GM12892 (cell line): ENCODE measurements at regions not wholly inside any gene's neighbourhood (a gene's known extent, or its start where the extent isn't known, plus 50 kb on each side); places are given as distances from the start of the nearest gene placed in this dataset.

Experiments used
- DNase-seq: peaks from one replicate; pipeline ENCODE4 v3.0.0; 2011; ENCODE audit not compliant: insufficient read length
- FAIRE-seq: peaks from 2 replicates; lab custom pipeline; 2011; peaks lifted over from hg19 to GRCh38; lab: Jason Lieb, UNC
- POLR2A ChIP-seq: IDR thresholded peaks from 2 replicates; pipeline ENCODE4 v1.6.1; 2011; ENCODE audit warnings: low read depth, low read length, control low read depth
- POLR2AphosphoS5 ChIP-seq: IDR thresholded peaks from 2 replicates; pipeline ENCODE4 v1.6.1; 2011; ENCODE audit warnings: low read depth, low read length, control low read depth
- TAF1 ChIP-seq: IDR thresholded peaks from 2 replicates; pipeline ENCODE4 v1.6.1; 2011; ENCODE audit warnings: low read depth, mild to moderate bottlenecking, control low read depth, low read length, borderline replicate concordance

DNA sequence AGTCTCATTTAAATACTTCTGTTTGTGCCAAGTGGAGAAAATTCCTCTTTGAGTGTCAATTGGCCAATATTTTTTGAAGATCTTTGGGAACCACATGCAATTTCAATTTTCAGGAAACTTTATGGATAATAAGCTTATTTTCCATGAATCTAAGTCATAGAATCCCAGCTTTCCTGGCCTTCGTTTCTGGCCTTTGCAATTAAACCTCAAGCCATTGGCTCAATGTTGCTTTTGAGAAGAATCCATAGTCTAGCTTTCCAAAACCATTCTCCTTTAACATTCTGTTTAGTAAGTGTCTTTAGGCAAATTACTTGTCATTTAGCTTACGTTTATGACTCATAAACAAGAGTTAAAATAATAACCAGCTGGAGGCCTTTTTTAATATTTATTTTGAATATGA lies 145.0 kb upstream of the FTMT start:
- FAIRE-seq: no peak

DNA sequence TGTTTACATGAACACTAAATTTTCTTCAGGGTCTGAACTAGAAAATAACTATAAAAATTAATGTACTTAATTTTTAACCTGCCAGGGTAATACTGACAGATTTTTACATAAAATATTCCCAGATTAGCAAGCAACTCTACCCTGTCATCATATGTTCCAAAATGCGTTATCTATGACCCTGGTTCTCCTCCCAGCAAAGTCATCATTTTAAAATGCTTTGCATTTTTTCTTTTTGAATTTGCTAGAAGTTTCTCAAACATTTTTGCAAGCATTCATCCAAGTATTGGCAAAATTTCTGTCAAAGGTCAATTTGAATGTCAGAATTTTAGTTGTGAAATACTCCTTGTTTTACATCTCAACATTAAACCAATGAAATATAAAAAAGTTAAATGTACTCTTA lies 144.5 kb upstream of the FTMT start:
- TF ChIP-seq POLR2AphosphoS5 (no peak), POLR2A (no peak), TAF1 (no peak)
- no peak for DNase-seq
- FAIRE-seq: no peak

More for the DNA sequence above, 145.0 kb upstream of the FTMT start:
- TF ChIP-seq TAF1: no peak
- no peak for TF ChIP-seq POLR2A
- TF ChIP-seq POLR2AphosphoS5: no peak
- no peak for DNase-seq

DNA sequence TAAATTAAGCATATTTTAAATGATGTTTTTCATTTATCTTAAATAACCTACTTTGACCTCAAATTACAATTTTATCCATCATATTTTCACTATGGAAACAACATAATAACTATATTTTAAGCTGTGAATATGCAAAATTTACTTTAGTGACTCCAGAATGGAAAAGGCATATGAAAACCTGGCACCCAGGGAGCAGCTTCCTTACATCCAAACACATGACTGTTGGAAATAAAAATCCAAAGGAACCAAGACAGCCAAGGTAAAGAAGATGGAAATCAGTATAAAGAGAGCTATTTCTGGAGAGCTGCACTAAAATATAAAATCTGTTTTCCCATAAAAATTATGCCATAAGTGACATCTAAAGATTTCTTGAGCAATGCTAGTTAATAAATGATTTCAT lies 140.3 kb upstream of the FTMT start:
- FAIRE-seq (no peak), DNase-seq (no peak)
- TF ChIP-seq TAF1 (no peak), POLR2A (no peak), POLR2AphosphoS5 (no peak)

DNA sequence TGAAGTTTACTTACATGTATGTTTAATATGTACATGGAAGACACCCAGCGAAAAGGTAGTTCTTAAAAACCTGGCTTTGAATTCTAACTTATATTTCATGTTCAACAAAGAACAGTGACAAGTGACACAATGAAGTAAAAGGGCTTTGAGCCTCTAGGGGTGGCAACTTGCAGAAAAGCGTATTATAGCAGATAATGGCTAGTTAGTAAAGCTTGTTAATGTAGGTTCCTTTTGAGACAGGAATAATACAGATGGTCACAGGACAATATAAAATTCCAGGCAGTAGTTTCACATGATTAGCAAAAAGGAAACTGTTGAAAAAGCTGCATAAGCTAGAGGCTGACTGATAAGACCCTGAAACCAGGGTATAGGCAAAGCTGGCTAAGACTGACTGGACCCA lies 132.4 kb upstream of the FTMT start:
- FAIRE-seq: no peak
- TF ChIP-seq POLR2A (no peak), TAF1 (no peak), POLR2AphosphoS5 (no peak)
- DNase-seq: no peak

DNA sequence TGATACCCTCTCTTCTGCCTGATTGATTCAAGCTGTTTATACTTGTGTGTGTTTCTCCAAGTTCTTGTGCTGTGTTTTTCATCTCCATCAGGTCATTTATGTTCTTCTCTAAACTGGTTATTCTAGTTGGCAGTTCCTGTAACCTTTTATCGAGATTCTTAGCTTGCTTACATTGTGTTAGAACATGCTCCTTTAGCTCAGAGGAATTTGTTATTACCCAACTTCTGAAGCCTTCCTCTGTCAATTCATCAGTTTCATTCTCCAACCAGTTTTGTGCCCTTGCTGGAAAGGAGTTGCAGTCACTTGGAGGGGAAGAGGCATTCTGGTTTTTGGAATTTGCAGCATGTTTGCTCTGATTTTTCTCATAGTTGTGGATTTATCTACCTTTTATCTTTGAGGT lies 126.2 kb upstream of the FTMT start:
- FAIRE-seq (no peak), DNase-seq (no peak)
- TF ChIP-seq POLR2A (no peak), POLR2AphosphoS5 (no peak), TAF1 (no peak)

DNA sequence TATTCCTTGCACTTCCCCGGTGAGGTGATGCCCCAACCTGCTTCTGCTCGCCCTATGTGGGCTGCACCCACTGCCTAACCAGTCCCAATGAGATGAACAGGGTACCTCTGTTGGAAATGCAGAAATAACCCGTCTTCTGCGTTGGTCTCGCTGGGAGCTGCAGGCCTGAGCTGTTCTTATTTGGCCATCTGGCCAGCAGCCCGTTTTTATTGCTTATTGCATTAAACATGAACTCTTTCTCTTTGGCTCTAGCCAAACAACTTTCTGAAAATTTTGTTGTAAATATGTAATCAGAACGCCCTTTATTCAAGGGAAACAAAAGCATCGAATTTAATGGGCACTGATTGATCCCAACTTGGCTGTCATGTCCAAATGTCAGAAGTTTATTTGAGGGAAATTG lies 124.7 kb upstream of the FTMT start:
- FAIRE-seq (no peak), DNase-seq (no peak)
- TF ChIP-seq POLR2A (no peak), POLR2AphosphoS5 (no peak), TAF1 (no peak)

DNA sequence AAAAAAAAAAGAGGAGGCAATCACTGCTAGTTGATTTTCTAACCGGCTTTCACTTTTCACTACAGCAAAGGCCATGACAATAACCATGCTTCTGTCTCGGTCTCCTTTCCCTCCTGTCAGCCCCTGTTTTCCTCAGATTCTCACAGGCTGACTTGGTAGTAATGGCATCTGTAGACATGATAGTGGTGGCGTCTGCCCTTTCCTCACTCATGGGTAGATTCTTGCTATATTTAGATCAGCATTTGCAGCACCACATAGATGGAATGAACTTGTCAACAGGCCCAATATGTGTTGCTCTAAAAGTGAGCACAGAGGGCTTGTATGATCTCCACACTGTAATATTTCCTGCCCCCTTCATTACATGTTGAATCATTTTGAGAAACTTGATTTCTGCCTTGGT lies 120.3 kb upstream of the FTMT start:
- FAIRE-seq (no peak), DNase-seq (no peak)
- TF ChIP-seq POLR2A: no peak
- no peak for TF ChIP-seq TAF1
- TF ChIP-seq POLR2AphosphoS5: no peak

DNA sequence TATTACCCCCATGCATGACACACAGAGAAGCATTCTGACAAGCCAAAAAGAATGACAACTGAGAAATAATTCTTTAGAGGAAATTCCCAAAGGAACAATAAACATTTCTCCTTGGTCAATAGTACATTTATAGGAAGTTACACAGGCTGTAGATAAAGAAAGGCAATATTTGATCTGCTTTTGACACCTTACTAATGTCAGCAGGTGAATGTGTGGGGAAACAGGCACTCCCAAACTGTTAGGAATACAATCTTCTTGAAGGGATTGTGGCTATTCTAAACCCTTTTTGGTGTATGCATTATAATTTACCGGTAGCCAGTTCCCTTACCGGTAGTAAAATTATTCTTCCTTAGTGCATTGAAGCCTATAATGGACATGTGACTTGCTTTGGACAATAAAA lies 116.1 kb upstream of the FTMT start:
- FAIRE-seq (no peak), DNase-seq (no peak)
- TF ChIP-seq POLR2A: no peak

DNA sequence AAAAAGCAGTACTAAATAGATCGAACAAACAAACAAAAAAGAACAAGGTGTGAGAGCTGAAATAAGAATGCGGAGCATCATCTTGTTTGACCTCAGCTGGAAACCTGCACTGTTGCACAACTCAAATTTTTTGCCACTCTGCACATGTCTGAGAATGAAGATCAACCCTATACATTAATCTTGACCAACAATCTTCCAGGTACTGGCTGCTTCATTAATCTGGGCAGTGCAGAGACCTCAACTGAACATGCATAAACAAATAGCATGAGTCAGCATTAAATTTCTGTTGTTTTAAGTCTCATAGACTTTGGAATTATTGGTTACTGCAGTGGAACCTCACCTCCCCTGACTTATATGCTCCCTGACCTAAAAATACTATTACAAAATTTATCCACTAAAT lies 114.6 kb upstream of the FTMT start:
- DNase-seq (no peak), FAIRE-seq (no peak)
- TF ChIP-seq POLR2AphosphoS5 (no peak), POLR2A (no peak), TAF1 (no peak)

DNA sequence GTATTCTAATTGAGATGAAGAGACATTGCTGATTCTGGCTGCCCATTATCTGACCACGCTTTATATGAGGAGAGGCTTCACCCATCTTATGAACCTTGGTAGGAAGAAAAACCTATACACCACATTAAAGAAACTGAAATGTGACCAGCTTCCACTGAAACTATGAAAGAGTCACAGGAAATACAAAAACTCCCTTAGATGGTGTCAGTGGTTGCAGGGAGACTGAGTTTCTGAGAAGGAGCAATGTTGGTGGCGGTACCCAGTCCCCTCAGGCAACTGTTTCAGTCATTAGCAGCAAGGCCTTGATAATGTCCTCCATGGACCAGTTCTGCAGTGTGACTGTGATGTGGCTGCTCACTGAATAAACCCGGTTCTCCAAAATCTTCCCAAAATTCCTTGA lies 110.5 kb upstream of the FTMT start:
- DNase-seq (no peak), FAIRE-seq (no peak)
- TF ChIP-seq POLR2AphosphoS5: no peak
- no peak for TF ChIP-seq TAF1
- TF ChIP-seq POLR2A: no peak

DNA sequence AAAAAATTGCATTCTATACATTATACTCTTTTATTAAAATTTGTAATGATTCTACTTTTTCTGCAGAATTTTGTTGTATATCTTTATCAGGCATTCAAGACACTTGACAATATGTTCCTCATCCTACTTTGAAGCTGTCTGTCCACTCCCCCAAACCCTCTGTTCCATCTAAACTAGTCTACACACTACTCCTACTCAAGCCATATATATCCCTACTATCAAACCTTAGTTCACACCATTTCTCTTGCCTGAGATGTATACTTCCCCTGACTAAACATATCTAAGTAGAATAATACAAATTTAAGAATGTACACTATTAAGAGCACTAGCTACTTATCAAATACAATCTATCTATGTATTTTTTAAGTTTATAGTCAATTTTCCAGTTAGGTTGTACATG lies 107.1 kb upstream of the FTMT start:
- no peak for TF ChIP-seq POLR2A
- no peak for TF ChIP-seq POLR2AphosphoS5
- TF ChIP-seq TAF1: no peak
- FAIRE-seq (no peak), DNase-seq (no peak)

DNA sequence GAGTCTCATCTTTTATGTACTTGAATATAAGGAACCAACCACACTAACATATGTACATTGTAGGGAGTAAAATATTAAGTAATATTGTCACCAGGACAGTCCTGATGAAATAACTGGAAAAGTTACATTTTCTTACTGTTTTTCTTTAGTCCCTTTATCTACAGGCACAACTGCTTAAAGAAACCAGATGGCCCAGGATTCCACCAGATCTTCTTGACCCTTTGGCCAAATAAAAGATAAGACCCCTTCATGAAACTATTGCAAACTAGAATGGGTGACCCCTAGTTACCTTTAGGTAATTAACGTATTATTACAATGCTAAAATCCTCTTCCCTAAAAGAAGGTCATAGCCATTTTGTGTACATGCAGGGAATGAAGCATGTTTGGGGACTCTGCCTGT lies 106.3 kb upstream of the FTMT start:
- TF ChIP-seq POLR2AphosphoS5 (no peak), POLR2A (no peak), TAF1 (no peak)
- FAIRE-seq (no peak), DNase-seq (no peak)

DNA sequence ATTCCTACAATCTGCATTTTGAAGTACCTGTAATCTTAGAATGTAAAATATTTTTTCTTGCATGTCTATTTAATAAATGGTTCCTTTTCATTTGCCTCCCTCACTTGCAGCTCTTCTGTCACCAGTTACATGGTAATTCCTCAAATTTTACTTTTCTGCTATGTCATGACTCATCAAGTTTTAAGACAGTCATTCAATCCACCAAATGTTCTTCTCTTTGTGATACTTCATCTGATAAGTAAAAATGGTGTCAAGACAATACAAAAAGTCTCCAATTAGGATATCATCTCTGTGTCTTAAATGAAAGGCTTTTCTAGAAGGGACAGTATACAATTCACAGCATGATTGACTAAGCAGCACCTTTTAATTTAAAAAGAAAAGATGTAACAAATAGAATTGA lies 104.9 kb upstream of the FTMT start:
- DNase-seq (no peak), FAIRE-seq (no peak)
- no peak for TF ChIP-seq TAF1
- no peak for TF ChIP-seq POLR2A
- TF ChIP-seq POLR2AphosphoS5: no peak

DNA sequence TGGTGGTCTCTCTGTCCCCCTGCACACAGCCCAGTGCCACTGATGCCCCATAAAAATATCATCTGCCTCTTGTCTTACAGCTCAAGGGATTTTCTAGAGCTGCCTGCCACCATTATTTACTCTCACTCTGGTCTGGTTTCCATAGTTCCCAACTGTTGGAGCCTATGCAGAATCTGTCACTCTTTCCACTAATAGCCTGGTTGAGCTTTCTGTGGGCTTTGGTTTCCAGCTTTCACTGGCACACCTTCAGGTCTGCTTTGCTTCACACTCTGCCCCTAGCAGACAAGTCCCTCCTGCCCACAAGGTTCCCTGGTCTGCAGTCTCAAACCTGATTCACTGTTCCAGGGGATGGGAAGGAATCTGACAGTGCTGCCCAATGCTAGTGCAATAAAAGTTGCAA lies 103.0 kb upstream of the FTMT start:
- DNase-seq: no peak
- FAIRE-seq: no peak
- TF ChIP-seq TAF1 (no peak), POLR2AphosphoS5 (no peak), POLR2A (no peak)
